H1 (cell line): ENCODE measurements at regions not wholly inside any gene's neighbourhood (a gene's known extent, or its start where the extent isn't known, plus 50 kb on each side); places are given as distances from the start of the nearest gene placed in this dataset.

Experiments used
- CTCF ChIA-PET: fragments of 300-600 bp; sonication (Branson Sonifier 250); formaldehyde crosslinking; loops from one replicate; lab custom pipeline; 2021; ENCODE audit not compliant: partially characterized antibody; lab: Charles Lee
- POLR2A ChIA-PET: fragments of 300-600 bp; sonication (Branson Sonifier 250); formaldehyde crosslinking; loops from one replicate; lab custom pipeline; 2021; ENCODE audit warnings: inconsistent platforms; ENCODE audit not compliant: partially characterized antibody; lab: Charles Lee
- DNase-seq, 2 experiments: peaks; one replicate each; pipeline versions ENCODE4 v3.0.0 to v3.0.0-alpha.2; 2010 to 2022; ENCODE audit warnings: low spot score in 2 of 2, low read depth in 1 of 2, mixed read lengths in 1 of 2
- FAIRE-seq: peaks from 2 replicates; lab custom pipeline; 2011; peaks lifted over from hg19 to GRCh38; lab: Jason Lieb, UNC
- H2AFZ ChIP-seq: 2 replicates; pipeline ENCODE4 v1.8.1; 2012; ENCODE audit warnings: low read length, inconsistent platforms
- H2AK5ac ChIP-seq: 2 replicates; pipeline ENCODE4 v1.6.1; 2013; ENCODE audit warnings: low read depth, low read length
- H2BK120ac ChIP-seq: replicated peaks from 2 replicates; pipeline ENCODE3; 2013; ENCODE audit warnings: low read depth, low read length, inconsistent platforms
- H2BK12ac ChIP-seq: 2 replicates; pipeline ENCODE4 v1.6.1; 2013; ENCODE audit warnings: low read depth, low read length
- H2BK15ac ChIP-seq: 2 replicates; pipeline ENCODE4 v1.6.1; 2013; ENCODE audit warnings: low read length
- H2BK20ac ChIP-seq: 2 replicates; pipeline ENCODE4 v1.6.1; 2013; ENCODE audit warnings: low read length
- H2BK5ac ChIP-seq: 2 replicates; pipeline ENCODE4 v1.6.1; 2013; ENCODE audit warnings: low read depth, low read length
- H3K14ac ChIP-seq: 2 replicates; pipeline ENCODE4 v1.6.1; 2013; ENCODE audit warnings: inconsistent platforms; ENCODE audit not compliant: insufficient read length
- H3K18ac ChIP-seq: 2 replicates; pipeline ENCODE4 v1.6.1; 2013; ENCODE audit warnings: low read length; ENCODE audit errors: extremely low read depth
- H3K23ac ChIP-seq: 2 replicates; pipeline ENCODE4 v1.6.1; 2013; ENCODE audit warnings: inconsistent platforms; ENCODE audit not compliant: insufficient read length
- H3K23me2 ChIP-seq: 2 replicates; pipeline ENCODE4 v1.6.1; 2013; ENCODE audit warnings: low read depth, low read length
- H3K27ac ChIP-seq: 2 replicates; pipeline ENCODE4 v1.6.1; 2011; ENCODE audit warnings: low read depth, low read length, inconsistent platforms
- H3K27me3 ChIP-seq, 4 experiments: replicated peaks in 1 of 4; 1 replicate in 1 of 4; 2 replicates in 3 of 4; pipeline versions ENCODE4 v1.6.1 to v1.8.1; 2011 to 2013; ENCODE audit warnings: low read length in 3 of 4, mild to moderate bottlenecking in 3 of 4, inconsistent platforms in 2 of 4, mixed read lengths in 2 of 4, moderate library complexity in 1 of 4; ENCODE audit not compliant: control insufficient read depth in 3 of 4, insufficient read depth in 3 of 4; ENCODE audit errors: extremely low read depth in 1 of 4
- H3K36me3 ChIP-seq, 4 experiments: 2 replicates each; pipeline versions ENCODE4 v1.6.1 to v1.8.1; 2011 to 2013; ENCODE audit warnings: mild to moderate bottlenecking in 4 of 4, low read length in 3 of 4, moderate library complexity in 2 of 4, control low read depth in 1 of 4, inconsistent platforms in 1 of 4; ENCODE audit not compliant: insufficient read depth in 4 of 4, control insufficient read depth in 2 of 4
- H3K4ac ChIP-seq: replicated peaks from 2 replicates; pipeline ENCODE3; 2013; ENCODE audit warnings: low read length, low read depth, mixed read lengths, inconsistent platforms; ENCODE audit not compliant: insufficient read length
- H3K4me1 ChIP-seq, 4 experiments: replicated peaks in 1 of 4; 1 replicate in 1 of 4; 2 replicates in 3 of 4; pipeline versions ENCODE4 v1.6.1 to v1.8.1; 2011 to 2013; ENCODE audit warnings: low read length in 3 of 4, inconsistent platforms in 2 of 4, mixed read lengths in 1 of 4; ENCODE audit not compliant: insufficient read depth in 4 of 4, control insufficient read depth in 3 of 4
- H3K4me2 ChIP-seq, 2 experiments: 2 replicates each; pipeline versions ENCODE4 v1.6.1 to v1.8.1; 2011 to 2013; ENCODE audit warnings: low read depth in 2 of 2, low read length in 2 of 2, control low read depth in 1 of 2, inconsistent platforms in 1 of 2, mild to moderate bottlenecking in 1 of 2; ENCODE audit not compliant: insufficient read depth in 1 of 2
- H3K4me3 ChIP-seq, 4 experiments: fragments of 200-600, 300-600 bp in 1 of 4; sonication (generic), shearing (Covaris generic), sonication (Bioruptor Twin) in 1 of 4; 2 replicates each; pipeline versions ENCODE4 v1.5.1 to v1.8.1; 2011 to 2016; ENCODE audit warnings: low read length in 4 of 4, low read depth in 3 of 4, control low read depth in 2 of 4, inconsistent platforms in 2 of 4, mild to moderate bottlenecking in 2 of 4, mixed read lengths in 1 of 4, moderate library complexity in 1 of 4; ENCODE audit not compliant: insufficient read depth in 2 of 4; ENCODE audit errors: extremely low read depth in 1 of 4
- H3K56ac ChIP-seq: replicated peaks from 2 replicates; pipeline ENCODE3; 2013; ENCODE audit warnings: low read depth, mild to moderate bottlenecking, mixed read lengths, low read length, inconsistent platforms; ENCODE audit not compliant: insufficient read length
- H3K79me1 ChIP-seq: 2 replicates; pipeline ENCODE4 v1.6.1; 2013; ENCODE audit warnings: low read depth, low read length, control low read depth
- H3K79me2 ChIP-seq, 2 experiments: 2 replicates each; pipeline versions ENCODE4 v1.6.1 to v1.8.1; 2012 to 2013; ENCODE audit warnings: low read length in 2 of 2, mild to moderate bottlenecking in 2 of 2, inconsistent platforms in 1 of 2; ENCODE audit not compliant: insufficient read depth in 2 of 2, control insufficient read depth in 1 of 2
- H3K9ac ChIP-seq, 4 experiments: replicated peaks in 1 of 4; 1 replicate in 1 of 4; 2 replicates in 3 of 4; pipeline versions ENCODE4 v1.6.1 to v1.8.1; 2011 to 2013; ENCODE audit warnings: low read depth in 3 of 4, low read length in 3 of 4, control low read depth in 2 of 4, mild to moderate bottlenecking in 2 of 4, moderate library complexity in 2 of 4, inconsistent platforms in 1 of 4; ENCODE audit errors: extremely low read depth in 1 of 4
- H3K9me3 ChIP-seq, 2 experiments: 2 replicates each; pipeline versions ENCODE4 v1.6.1 to v1.8.1; 2012 to 2013; ENCODE audit warnings: mild to moderate bottlenecking in 2 of 2, moderate library complexity in 2 of 2, control low read depth in 1 of 2, inconsistent platforms in 1 of 2, low read depth in 1 of 2, low read length in 1 of 2, mixed read lengths in 1 of 2; ENCODE audit not compliant: insufficient read depth in 2 of 2
- H4K20me1 ChIP-seq, 2 experiments: replicated peaks in 1 of 2; 2 replicates each; pipeline versions ENCODE3 to v1.8.1; 2011 to 2013; ENCODE audit warnings: inconsistent platforms in 2 of 2, low read length in 2 of 2, mild to moderate bottlenecking in 1 of 2; ENCODE audit not compliant: insufficient read depth in 2 of 2, control insufficient read depth in 1 of 2
- H4K5ac ChIP-seq: 2 replicates; pipeline ENCODE4 v1.6.1; 2013; ENCODE audit warnings: low read length, low read depth, mixed read lengths, inconsistent platforms; ENCODE audit not compliant: insufficient read length
- H4K8ac ChIP-seq: 2 replicates; pipeline ENCODE4 v1.8.0; 2013; ENCODE audit warnings: mild to moderate bottlenecking, moderate library complexity, low read length, inconsistent platforms; ENCODE audit not compliant: insufficient read depth; ENCODE audit errors: extremely low read depth
- H4K91ac ChIP-seq: replicated peaks from 2 replicates; pipeline ENCODE3; 2013; ENCODE audit warnings: low read length, mixed read lengths, inconsistent platforms; ENCODE audit not compliant: insufficient read length
- CBX5 ChIP-seq: fragments of 300-800, 300-1000 bp; sonication (generic); IDR thresholded peaks from 2 replicates; pipeline ENCODE4 v1.7.1; 2016; ENCODE audit warnings: antibody characterized with exemption, low read length, low read depth
- CHD1 ChIP-seq: IDR thresholded peaks from 2 replicates; pipeline ENCODE4 v1.6.1; 2012; ENCODE audit warnings: low read depth, low read length, improper control_type of control experiment
- CHD2 ChIP-seq: IDR thresholded peaks from 2 replicates; pipeline ENCODE4 v1.6.1; 2012; ENCODE audit warnings: low read length, improper control_type of control experiment
- FOSL1 ChIP-seq: IDR thresholded peaks from 2 replicates; pipeline ENCODE4 v1.6.1; 2011; ENCODE audit warnings: mild to moderate bottlenecking, low read depth, low read length, moderate library complexity; ENCODE audit not compliant: insufficient read depth
- HDAC6 ChIP-seq: IDR thresholded peaks from one replicate; pipeline ENCODE4 v1.7.1; 2012; ENCODE audit warnings: low read depth, mild to moderate bottlenecking, inconsistent platforms, low read length, moderate library complexity
- KDM4A ChIP-seq: IDR thresholded peaks from one replicate; pipeline ENCODE4 v1.7.1; 2012; ENCODE audit warnings: low read depth, mild to moderate bottlenecking, moderate library complexity, low read length, inconsistent platforms; ENCODE audit not compliant: severe bottlenecking
- KDM5A ChIP-seq: fragments of 200-600 bp; IDR thresholded peaks from 2 replicates; pipeline ENCODE4 v1.7.1; 2012; ENCODE audit warnings: mild to moderate bottlenecking, low read length, inconsistent platforms, mixed read lengths
- MAFK ChIP-seq: IDR thresholded peaks from 2 replicates; pipeline ENCODE4 v1.6.1; 2012; ENCODE audit warnings: low read depth, mild to moderate bottlenecking, improper control_type of control experiment, low read length
- RBBP5 ChIP-seq: IDR thresholded peaks from 2 replicates; pipeline ENCODE4 v1.7.1; 2012; ENCODE audit warnings: low read depth, mild to moderate bottlenecking, inconsistent platforms, low read length, moderate library complexity, borderline replicate concordance
- RXRA ChIP-seq: IDR thresholded peaks from 2 replicates; pipeline ENCODE4 v1.6.1; 2011; ENCODE audit warnings: low read depth, mild to moderate bottlenecking, low read length, moderate library complexity; ENCODE audit not compliant: insufficient read depth
- SIN3A ChIP-seq, 2 experiments: IDR thresholded peaks in 1 of 2; conservative IDR thresholded peaks in 1 of 2; 2 replicates each; pipeline ENCODE4 v1.6.1; 2011 to 2012; ENCODE audit warnings: low read length in 2 of 2, improper control_type of control experiment in 1 of 2, low read depth in 1 of 2, mild to moderate bottlenecking in 1 of 2
- SUZ12 ChIP-seq: fragments of 200-600 bp; sonication (generic); IDR thresholded peaks from 2 replicates; pipeline ENCODE4 v1.6.1; 2012; ENCODE audit warnings: mild to moderate bottlenecking, inconsistent platforms, low read length, moderate library complexity, mixed read lengths
- YY1 ChIP-seq: IDR thresholded peaks from 2 replicates; pipeline ENCODE4 v1.6.1; 2011; ENCODE audit warnings: low read depth, mild to moderate bottlenecking, low read length
- ZNF274 ChIP-seq: IDR thresholded peaks from 2 replicates; pipeline ENCODE4 v1.7.0; 2012; ENCODE audit warnings: low read length, borderline replicate concordance; ENCODE audit errors: extremely low read depth
- WGBS, 2 experiments: shearing (Covaris generic) in 1 of 2; methylation state at CpG; one replicate each; pipeline versions ENCODE4 v1.1.6 to v1.1.7; 2013 to 2015; ENCODE audit warnings: low lambda C conversion rate in 2 of 2, mixed read lengths in 2 of 2, inconsistent platforms in 1 of 2, low coverage in 1 of 2, missing lambda C conversion rate in 1 of 2; ENCODE audit not compliant: insufficient replicate concordance in 2 of 2, insufficient coverage in 1 of 2, insufficient read length in 1 of 2; ENCODE audit errors: extremely low coverage in 1 of 2, missing lambda C conversion rate in 1 of 2; 5-methylcytosine and 5-hydroxymethylcytosine counted together

GRCh38 chr12:28793581-28794151, 355.4 kb upstream of the FAR2 start:
- no peaks in the 10 kb centered on the region for H3K9me3 ChIP-seq
- POLR2A ChIA-PET = no interaction called here
- no peaks in the 10 kb centered on the region for H4K20me1 ChIP-seq
- no peaks in the 10 kb centered on the region for H3K79me2 ChIP-seq
- H2BK120ac ChIP-seq = no peak overlapping the region
- no peaks in the 10 kb centered on the region for H3K36me3 ChIP-seq
- H4K91ac ChIP-seq = no peak overlapping the region
- no peak overlapping the region for H3K4me3 ChIP-seq
- H4K8ac ChIP-seq = no peak overlapping the region
- H3K23me2 ChIP-seq = no peaks in the 10 kb centered on the region; the same call in 1 of the 2 replicates
- H3K18ac ChIP-seq = no peak overlapping the region
- no peak overlapping the region for H2BK20ac ChIP-seq
- H3K79me1 ChIP-seq = no peaks in the 10 kb centered on the region
- H2AFZ ChIP-seq = peak overlapping the region; percentile 92
- no peaks in the 10 kb centered on the region for H3K27me3 ChIP-seq
- no peak overlapping the region for H4K5ac ChIP-seq
- H2AK5ac ChIP-seq = no peak overlapping the region
- H2BK5ac ChIP-seq = no peak overlapping the region
- no peaks in the 10 kb centered on the region; a peak in 1 of 7 replicates for H3K4me1 ChIP-seq
- H3K9ac ChIP-seq = no peak overlapping the region
- DNase-seq (no peak), FAIRE-seq (no peak)
- no peak overlapping the region for H3K56ac ChIP-seq
- CTCF ChIA-PET = interaction anchor here (0.7 to 1.2 kb wide), 2 partner anchors 163 to 282 kb away, joined by 3 to 5 read pairs; no protein-coding TSS in a partner anchor
- no peak overlapping the region for H3K23ac ChIP-seq
- H3K4ac ChIP-seq = no peak overlapping the region
- no peak overlapping the region for H3K4me2 ChIP-seq
- no peak overlapping the region for H3K14ac ChIP-seq
- TF ChIP-seq YY1 (no peak), ZNF274 (no peak), KDM4A (no peak), SIN3A (conservative IDR thresholded peaks at IDR 0.05 in 1 of 2, IDR thresholded peaks at IDR 0.05 in 1 of 2; ENCODE audit: low read depth in 1 of 2, low read length in 2 of 2) (no peak), MAFK (no peak), CHD1 (no peak), SUZ12 (no peak), CBX5 (no peak), RBBP5 (no peak), RXRA (no peak), CHD2 (no peak), HDAC6 (no peak), KDM5A (no peak), FOSL1 (no peak)
- no peak overlapping the region for H2BK15ac ChIP-seq
- WGBS, 2 experiments = 78% methylated on average over 3 of the region's 3 CpGs; no CpG with 5 or more reads in 1 of the 2 experiments
- H2BK12ac ChIP-seq = no peak overlapping the region
- H3K27ac ChIP-seq = no peak overlapping the region
